RPMI8226 (cell line): ENCODE measurements at regions not wholly inside any gene's neighbourhood (a gene's known extent, or its start where the extent isn't known, plus 50 kb on each side); places are given as distances from the start of the nearest gene placed in this dataset.

Source experiments
- DNase-seq: peaks from one replicate; pipeline ENCODE4 v3.0.0-alpha.2; 2015

DNA sequence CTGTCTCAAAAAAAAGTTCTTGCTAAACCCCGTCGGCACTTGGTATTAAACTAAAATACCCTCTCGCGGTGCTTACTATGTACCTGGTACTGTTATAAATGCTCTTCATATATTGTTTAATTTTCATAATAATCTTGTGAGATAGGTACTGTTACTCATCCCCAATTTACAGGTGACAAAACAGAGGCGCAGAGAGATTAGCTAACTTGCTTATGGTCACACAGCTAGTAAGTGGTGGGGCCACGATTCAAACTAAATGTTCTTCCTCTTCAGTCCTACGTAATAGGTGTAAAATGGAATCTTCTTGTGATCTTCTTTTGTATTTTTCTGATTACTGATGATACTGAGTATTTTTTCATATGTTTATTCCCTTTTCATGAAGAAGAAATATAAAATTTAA is 51.3 kb downstream of the TET3 start:
- DNase-seq: no peak

DNA sequence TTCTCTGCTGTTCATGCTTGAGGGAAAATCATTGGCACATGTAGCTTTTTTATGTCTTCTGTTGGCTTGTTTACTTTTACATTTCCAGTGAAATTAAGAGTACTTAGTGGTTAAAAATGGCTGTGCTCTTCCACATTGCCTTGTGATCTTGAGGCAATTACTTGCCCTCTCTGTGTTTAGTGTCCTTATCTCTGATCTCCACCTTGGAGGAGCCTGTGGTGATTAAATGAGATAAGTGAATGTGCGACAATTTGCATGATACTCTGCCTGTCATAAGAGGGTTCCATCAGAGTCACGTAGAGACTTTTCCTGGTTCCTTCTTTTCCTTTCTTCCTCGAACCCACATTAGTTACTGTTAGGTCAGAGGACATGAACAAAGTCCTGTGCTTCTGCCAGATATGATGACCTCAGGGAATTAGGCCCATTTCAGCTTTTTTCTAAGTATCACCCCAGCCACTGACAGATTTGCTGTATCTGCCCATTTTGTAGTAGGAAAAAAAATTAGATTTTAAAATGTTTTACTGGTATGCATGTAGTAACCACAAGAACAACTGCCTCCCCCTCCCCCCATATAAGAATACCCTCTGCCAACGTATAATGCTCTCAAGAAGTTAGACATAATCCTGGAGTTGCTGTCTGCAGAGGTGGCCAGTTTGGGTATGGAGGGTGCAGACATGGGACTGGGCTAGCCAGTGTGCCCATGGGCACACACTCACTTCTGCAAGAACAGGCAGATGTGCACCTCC is 51.9 kb downstream of the TET3 start:
- peak; percentile 69 for DNase-seq

DNA sequence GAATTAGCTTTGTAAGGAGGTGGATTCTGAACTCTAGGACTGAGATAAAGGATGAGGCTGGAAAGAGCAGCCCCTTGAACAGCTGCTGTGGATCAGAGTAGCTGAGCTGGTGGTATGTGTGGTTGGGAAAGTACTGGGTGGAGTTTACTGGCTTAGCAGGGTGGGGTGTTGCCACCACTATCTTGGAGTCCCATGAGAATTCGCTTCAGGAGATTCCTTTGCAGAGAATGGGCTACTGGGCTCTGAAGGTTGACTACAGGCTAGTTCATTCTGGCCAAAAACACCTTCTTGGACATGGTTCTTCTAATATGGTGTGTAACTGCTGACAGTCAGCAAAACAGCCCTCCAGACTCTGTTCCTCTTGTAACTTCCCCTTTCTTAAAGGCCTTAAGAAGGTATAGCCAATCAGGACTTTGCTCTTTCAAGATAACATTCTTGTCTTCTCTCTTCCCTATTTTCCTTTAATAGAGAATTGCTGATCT is 52.7 kb downstream of the TET3 start:
- DNase-seq: peak; percentile 84

- no peak for DNase-seq
These were observed 54.9 kb downstream of the TET3 start for GRCh38 chr2:74039611-74040010.

- DNase-seq: no peak
These were observed 56.5 kb downstream of the TET3 start for GRCh38 chr2:74041182-74041581.

GRCh38 chr2:74041726-74042125 is 57.0 kb downstream of the TET3 start:
- DNase-seq: no peak

DNA sequence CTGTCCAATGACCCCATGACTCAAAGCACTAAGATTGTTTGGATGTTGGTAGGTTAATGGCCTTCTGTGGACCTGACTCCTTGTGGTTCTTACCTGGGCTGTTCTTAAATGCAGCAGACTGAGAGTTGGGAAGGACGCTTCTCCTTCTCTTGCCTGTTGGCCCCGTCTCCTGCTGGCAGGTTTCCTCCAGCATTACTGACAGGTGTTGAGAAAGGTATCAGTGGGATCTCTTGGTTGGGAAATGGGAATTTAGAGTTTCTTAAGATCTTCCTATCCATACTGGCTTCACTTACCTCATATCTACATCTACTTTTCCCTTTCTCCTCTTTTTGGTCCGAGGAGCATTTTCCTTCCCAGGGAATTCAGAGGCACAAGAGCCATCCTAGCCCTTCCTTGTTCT is 57.9 kb downstream of the TET3 start:
- no peak for DNase-seq

DNA sequence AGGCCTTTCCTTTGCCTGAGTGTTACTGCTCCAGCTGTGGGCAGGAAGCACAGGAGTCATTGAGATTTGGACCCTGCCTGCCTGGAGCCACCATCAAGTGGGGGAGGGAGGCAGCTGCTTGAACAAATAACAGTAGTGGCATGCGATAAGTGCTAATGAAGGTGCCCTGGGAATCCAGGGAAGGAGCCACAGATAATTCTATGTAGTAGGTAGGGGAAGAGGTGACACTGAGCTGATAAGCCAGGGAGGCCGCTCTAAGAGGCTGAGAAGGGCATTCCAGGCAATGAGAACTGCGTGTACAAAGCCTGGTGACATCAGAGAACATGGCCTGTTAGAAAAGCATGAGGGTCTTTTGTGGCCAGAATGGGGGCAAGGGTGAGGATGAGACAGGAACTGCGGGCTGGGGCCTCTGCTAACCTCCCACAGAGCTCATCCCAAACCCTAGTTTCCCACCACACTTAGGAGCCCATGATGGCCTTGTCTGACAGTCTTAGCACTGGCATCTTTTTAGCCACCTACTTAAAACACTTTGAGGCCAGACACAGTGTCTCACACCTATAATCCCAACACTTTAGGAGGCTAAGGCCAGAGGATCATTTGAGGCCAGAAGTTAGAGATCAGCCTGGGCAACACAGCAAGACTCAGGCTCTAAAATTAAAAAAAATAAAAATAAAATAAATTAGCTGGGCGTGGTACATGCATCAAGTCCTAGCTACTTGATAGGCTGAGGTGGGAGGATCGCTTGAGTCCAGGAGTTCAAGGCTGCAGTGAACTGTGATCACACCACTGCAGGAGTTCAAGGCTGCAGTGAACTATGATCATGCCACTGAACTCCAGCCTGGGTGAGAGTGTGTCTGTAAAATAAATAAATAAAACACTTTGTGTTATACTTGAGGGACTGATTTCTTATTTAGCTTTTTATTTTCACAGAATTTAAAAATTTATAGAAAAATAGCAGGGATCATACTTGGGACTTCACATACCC is 58.9 kb downstream of the TET3 start:
- DNase-seq: no peak

- no peak for DNase-seq
These were observed 60.3 kb downstream of the TET3 start for GRCh38 chr2:74044999-74045398.

DNA sequence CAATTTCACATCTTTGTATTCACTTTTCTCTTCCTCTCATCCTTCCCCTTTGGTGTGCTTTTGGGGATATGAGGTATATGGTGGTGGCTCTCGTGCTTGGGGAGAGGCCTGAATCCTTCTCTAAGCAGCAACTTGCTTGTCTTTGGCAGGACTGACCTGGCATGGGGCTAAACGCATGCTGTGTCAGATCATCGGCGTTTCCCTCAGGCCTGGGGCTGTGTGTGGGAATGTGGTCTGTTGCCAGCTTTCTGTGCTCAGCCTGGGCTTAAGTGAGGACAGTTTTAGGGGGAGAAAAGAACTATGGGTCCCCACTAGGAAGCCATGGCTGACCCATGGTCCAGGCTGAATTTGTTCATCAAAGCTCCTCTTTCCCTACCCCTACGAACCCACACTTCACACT is 60.7 kb downstream of the TET3 start:
- no peak for DNase-seq

DNA sequence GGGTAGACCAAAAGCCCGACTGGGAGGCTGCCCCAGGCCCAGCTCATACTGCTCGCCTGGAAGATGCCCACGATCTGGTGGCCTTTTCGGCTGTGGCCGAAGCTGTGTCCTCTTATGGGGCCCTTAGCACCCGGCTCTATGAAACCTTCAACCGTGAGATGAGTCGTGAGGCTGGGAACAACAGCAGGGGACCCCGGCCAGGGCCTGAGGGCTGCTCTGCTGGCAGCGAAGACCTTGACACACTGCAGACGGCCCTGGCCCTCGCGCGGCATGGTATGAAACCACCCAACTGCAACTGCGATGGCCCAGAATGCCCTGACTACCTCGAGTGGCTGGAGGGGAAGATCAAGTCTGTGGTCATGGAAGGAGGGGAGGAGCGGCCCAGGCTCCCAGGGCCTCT is 61.7 kb downstream of the TET3 start:
- DNase-seq: no peak

DNA sequence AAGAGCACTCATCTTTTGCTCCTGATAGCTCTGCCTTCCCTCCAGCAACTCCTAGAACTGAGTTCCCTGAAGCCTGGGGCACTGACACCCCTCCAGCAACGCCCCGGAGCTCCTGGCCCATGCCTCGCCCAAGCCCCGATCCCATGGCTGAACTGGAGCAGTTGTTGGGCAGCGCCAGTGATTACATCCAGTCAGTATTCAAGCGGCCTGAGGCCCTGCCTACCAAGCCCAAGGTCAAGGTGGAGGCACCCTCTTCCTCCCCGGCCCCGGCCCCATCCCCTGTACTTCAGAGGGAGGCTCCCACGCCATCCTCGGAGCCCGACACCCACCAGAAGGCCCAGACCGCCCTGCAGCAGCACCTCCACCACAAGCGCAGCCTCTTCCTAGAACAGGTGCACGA is 62.4 kb downstream of the TET3 start:
- DNase-seq: no peak

DNA sequence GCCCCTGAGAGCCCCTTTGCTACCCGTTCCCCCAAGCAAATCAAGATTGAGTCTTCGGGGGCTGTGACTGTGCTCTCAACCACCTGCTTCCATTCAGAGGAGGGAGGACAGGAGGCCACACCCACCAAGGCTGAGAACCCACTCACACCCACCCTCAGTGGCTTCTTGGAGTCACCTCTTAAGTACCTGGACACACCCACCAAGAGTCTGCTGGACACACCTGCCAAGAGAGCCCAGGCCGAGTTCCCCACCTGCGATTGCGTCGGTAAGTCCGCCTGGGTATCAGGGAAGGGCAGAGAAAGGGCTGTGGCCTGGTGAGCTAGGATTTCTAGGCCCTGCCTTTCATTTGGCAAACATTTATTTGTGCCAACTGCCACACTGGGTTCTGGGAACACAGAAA is 63.4 kb downstream of the TET3 start:
- no peak for DNase-seq

DNA sequence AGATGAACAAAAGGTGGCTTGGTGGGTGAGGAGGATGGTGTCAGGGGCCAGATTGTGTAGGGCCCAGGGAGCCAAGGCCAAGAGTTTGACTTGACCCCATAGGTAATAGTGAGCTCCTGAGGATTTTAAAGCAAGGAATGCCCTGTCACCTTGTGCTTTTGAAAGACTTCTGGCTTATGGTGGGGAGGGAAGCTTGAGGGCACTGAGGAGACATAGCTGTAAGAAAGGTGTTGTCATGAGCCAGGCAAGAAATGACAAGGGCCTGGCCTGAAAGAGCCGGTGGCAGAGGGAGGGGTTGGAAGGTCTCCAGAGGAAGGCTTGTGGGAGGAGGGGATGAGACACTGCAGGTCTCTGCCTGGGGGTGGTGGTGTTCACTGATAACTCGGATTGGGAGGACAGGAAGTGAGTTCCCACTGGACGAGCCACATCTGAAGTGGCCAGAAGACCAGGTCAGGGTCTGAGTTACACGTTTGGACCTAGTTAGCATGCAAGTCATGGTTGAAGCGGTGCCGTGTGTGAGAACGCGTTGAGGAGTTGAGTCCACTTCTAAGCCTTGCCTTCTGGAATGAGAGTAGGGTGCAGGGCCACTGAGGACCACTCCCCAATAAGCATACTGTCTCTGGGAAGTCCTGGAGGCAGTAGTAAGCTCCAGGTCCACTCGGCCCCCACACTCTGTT is 64.3 kb downstream of the TET3 start:
- no peak for DNase-seq

GRCh38 chr2:74050151-74050550 is 65.4 kb downstream of the TET3 start:
- no peak for DNase-seq

GRCh38 chr2:74051504-74051903 is 66.8 kb downstream of the TET3 start:
- DNase-seq: peak; percentile 66

DNA sequence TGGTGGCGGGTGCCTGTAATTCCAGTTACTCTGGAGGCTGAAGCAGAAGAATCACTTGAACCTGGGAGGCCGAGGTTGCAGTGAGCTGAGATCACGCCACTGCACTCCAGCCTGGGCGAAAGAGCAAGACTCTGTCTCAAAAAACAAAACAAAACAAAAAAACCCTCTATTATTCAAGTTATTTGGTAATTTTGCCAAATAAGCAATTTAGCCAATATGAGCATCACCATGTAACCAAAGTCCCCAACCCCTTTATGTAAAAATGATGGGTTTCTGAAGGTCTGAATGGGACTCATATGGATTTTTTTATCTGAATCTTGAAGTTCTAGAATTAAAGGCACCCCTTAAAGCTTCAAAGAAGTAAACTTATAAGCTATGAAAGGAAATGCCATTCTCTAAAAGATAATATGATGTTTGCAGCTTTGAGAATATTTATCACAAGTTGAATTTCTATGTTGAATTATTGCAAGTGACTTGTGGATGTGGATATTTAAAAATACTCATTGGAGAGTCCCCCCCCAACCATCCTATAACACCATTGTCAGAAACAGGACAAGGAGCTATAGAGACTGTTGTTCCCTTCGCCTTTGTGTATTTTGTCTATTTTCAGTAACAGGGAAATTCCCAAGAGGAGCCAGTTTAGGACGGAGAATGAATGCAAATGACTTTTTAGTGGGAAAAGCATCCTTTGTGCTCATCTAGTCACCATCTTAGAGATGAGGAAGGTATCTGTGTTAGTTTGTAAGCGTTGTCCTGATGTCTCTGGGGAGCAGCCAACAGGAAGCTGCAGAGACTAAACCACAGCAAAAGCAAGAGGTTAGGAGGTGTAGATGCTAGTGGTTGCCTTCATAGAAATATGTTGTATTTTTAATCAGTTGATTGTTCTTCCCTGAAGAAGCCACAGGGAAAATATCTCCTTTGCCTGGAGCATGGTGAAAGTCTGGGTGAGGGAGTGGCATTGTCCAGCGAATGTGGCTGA is 68.3 kb downstream of the TET3 start:
- no peak for DNase-seq

DNA sequence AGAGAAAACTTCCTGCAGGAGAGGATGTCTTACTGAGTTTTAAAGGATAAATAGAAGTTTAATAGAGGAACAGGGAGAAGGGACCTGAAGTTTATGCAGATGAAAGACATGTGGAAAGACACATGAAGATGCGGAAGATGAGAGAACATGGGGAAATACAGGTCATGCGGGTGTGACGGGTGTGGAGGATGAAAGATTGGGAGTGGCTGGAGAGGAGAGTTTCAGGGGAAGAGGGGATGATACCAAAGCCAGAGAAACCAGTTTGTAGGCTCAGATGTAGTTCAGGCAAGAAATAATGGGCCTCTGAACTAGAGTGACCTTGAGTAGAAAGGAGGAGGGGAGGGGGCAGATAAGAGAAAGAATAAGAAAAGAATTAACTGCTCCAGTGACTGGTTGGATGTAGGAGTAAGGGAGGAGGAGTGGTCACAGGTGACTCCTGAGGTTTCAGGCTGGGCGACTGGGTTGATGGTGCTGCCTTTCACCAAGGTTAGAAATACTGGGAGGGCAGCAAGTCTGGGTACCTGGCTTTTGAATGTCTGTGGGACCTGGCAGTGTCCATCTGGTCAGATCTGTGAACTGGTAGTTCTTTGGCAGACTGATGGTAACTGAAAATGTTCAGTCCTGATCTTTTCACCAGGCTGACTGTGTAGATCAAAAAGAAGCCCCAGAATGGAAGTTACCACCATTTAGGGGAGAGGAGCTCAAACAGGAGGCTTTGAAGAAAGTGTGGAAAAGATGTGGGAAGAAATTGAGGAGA is 69.4 kb downstream of the TET3 start:
- DNase-seq: no peak

DNA sequence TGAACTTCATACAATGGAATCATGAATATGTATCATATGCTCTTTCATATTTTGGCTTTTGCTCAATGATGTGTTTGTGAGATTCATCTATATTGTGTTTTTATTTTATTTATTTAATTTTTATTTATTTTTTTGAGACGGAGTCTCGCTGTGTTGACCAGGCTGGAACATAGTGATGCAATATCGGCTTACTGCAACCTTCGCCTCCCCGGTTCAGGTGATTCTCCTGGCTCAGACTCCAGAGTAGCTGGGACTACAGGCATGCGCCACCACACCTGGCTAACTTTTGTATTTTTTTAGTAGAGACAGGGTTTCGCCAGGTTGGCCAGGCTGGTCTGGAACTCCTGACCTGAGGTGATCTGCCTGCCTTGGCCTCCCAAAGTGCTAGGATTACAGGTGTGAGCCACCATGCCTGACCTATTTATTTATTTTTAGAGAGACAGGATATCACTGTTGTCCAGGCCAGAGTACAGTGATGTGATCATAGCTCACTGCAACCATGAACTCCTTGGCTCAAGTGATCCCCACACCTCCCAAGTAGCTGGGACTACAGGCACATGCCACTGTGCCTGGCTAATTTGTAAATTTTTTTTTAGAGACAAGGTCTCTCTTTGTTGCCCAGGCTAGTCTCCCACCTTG is 74.5 kb downstream of the TET3 start:
- no peak for DNase-seq

GRCh38 chr2:74063486-74063885 is 78.8 kb downstream of the TET3 start:
- no peak for DNase-seq

GRCh38 chr2:74065456-74065855 is 80.7 kb downstream of the TET3 start:
- DNase-seq: no peak
